HL-60 (cell line): ENCODE measurements at regions not wholly inside any gene's neighbourhood (a gene's known extent, or its start where the extent isn't known, plus 50 kb on each side); places are given as distances from the start of the nearest gene placed in this dataset.

ENCODE experiments used
- DNase-seq, 2 experiments: peaks; one replicate each; pipeline ENCODE4 v3.0.0-alpha.2; 2010 to 2020; ENCODE audit warnings: low read depth in 1 of 2, low spot score in 1 of 2
- H3K27ac ChIP-seq: fragments of 250-450 bp; sonication (Bioruptor Pico); replicated peaks from 2 replicates; pipeline ENCODE4 v1.5.1; 2020; ENCODE audit warnings: mild to moderate bottlenecking, moderate library complexity
- H3K27me3 ChIP-seq: fragments of 250-450 bp; sonication (Bioruptor Pico); 2 replicates; pipeline ENCODE4 v1.5.1; 2021; ENCODE audit warnings: mild to moderate bottlenecking, moderate library complexity; ENCODE audit not compliant: insufficient read depth, poor library complexity, severe bottlenecking
- H3K4me3 ChIP-seq: replicated peaks from 2 replicates; pipeline ENCODE4 v1.5.1; 2011; ENCODE audit warnings: mild to moderate bottlenecking, control low read depth, low read length; ENCODE audit not compliant: insufficient read depth
- CTCF ChIP-seq: IDR thresholded peaks from one replicate; pipeline ENCODE4 v1.5.1; 2011; ENCODE audit warnings: low read length, control low read depth, inconsistent platforms; ENCODE audit not compliant: insufficient read depth
- GABPA ChIP-seq: IDR thresholded peaks from 2 replicates; pipeline ENCODE4 v1.6.1; 2012; ENCODE audit warnings: low read depth
- POLR2AphosphoS5 ChIP-seq: IDR thresholded peaks from 2 replicates; pipeline ENCODE4 v1.6.1; 2012; ENCODE audit warnings: low read depth
- SPI1 ChIP-seq: IDR thresholded peaks from 2 replicates; pipeline ENCODE4 v1.6.1; 2012; ENCODE audit warnings: low read depth, mild to moderate bottlenecking, borderline replicate concordance
- TF ChIP-seq, protein P1 (sequence below): IDR thresholded peaks from 2 replicates; pipeline ENCODE4 v1.6.1; 2012; ENCODE audit warnings: low read depth; ENCODE audit not compliant: insufficient replicate concordance

DNA sequence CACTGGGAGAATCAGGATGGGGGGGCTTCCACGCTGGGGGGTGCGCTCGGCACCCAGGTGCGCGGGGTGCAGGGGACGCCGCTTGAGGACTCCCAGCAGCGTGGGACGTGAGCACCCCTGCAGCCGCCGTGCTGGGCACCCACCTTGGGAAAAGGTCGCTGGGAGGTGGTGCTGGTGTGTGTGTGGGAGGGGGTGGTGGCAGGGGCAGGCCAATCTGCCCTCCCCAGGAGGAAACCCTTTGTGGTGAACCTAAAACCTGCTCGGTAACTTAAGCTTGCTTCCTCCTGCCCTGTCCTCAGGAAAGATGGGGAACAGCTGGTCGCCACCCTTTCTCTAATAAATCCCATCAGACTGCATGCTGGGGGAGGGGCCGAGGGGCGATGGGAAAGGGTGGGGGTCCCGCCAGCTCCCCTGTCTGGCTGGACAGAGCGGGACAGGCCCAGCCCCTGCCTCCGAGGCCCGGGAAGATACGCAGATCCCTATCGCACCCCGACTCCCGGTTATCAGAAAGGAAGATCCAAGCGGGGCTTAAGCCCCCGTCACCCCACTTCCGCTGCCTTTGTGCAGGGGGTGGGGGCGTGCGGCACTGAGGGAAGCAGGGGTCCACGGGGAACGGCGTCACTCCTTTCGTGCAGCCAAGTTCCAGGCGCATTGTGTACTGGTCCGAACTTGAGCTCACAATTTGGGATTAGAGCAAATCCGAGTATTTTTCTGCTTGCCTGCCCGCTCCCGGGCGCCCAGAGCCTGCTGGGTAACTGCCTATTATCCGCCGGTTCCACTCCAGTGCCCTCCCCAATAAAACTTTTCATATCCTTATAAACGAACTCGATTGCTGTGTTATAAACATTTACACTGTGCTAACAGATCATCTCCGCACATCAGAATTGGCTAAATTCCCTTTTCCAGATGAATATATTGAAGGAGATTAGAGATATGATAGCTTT is 64.6 kb downstream of the UNCX start:
- H3K4me3 ChIP-seq: no peak overlapping the region
- no peak overlapping the region for H3K27ac ChIP-seq
- no peak for TF ChIP-seq GABPA
- TF ChIP-seq, protein P1, sequence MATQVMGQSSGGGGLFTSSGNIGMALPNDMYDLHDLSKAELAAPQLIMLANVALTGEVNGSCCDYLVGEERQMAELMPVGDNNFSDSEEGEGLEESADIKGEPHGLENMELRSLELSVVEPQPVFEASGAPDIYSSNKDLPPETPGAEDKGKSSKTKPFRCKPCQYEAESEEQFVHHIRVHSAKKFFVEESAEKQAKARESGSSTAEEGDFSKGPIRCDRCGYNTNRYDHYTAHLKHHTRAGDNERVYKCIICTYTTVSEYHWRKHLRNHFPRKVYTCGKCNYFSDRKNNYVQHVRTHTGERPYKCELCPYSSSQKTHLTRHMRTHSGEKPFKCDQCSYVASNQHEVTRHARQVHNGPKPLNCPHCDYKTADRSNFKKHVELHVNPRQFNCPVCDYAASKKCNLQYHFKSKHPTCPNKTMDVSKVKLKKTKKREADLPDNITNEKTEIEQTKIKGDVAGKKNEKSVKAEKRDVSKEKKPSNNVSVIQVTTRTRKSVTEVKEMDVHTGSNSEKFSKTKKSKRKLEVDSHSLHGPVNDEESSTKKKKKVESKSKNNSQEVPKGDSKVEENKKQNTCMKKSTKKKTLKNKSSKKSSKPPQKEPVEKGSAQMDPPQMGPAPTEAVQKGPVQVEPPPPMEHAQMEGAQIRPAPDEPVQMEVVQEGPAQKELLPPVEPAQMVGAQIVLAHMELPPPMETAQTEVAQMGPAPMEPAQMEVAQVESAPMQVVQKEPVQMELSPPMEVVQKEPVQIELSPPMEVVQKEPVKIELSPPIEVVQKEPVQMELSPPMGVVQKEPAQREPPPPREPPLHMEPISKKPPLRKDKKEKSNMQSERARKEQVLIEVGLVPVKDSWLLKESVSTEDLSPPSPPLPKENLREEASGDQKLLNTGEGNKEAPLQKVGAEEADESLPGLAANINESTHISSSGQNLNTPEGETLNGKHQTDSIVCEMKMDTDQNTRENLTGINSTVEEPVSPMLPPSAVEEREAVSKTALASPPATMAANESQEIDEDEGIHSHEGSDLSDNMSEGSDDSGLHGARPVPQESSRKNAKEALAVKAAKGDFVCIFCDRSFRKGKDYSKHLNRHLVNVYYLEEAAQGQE: no peak
- no peak for TF ChIP-seq SPI1
- TF ChIP-seq POLR2AphosphoS5: no peak
- TF ChIP-seq CTCF: no peak
- peaks cover 9% of the 10 kb centered on the region for H3K27me3 ChIP-seq
- DNase-seq: no peak

GRCh38 chr7:1298051-1298930 is 65.6 kb downstream of the UNCX start:
- no peak overlapping the region for H3K4me3 ChIP-seq
- TF ChIP-seq SPI1: no peak
- TF ChIP-seq POLR2AphosphoS5: no peak
- TF ChIP-seq GABPA: no peak
- no peak for TF ChIP-seq CTCF
- TF ChIP-seq, protein P1: no peak
- H3K27ac ChIP-seq: no peak overlapping the region
- DNase-seq: no peak
- H3K27me3 ChIP-seq: peaks cover 9% of the 10 kb centered on the region

- H3K27ac ChIP-seq: no peak overlapping the region
- TF ChIP-seq GABPA (no peak), SPI1 (no peak), CTCF (no peak), POLR2AphosphoS5 (no peak)
- TF ChIP-seq, protein P1: no peak
- DNase-seq: no peak
- peaks cover 9% of the 10 kb centered on the region for H3K27me3 ChIP-seq
- no peak overlapping the region for H3K4me3 ChIP-seq
These were observed 66.5 kb downstream of the UNCX start for GRCh38 chr7:1298931-1299885.
